GM18861 (cell line): ENCODE measurements at regions not wholly inside any gene's neighbourhood (a gene's known extent, or its start where the extent isn't known, plus 50 kb on each side); places are given as distances from the start of the nearest gene placed in this dataset.

Source experiments
- ATAC-seq: cut with Tn5 transposase; IDR thresholded peaks from one replicate; pipeline ENCODE4 v1.9.1; 2021; ENCODE audit not compliant: unreplicated experiment

- ATAC-seq = no peak
These were observed 172.7 kb upstream of the ADAMTS9 start for GRCh38 chr3:64860536-64860870.

GRCh38 chr3:64859625-64860535 lies 172.1 kb upstream of the ADAMTS9 start:
- no peak for ATAC-seq

- no peak for ATAC-seq
These were observed 169.2 kb upstream of the ADAMTS9 start for GRCh38 chr3:64856977-64857516.

GRCh38 chr3:64856106-64856505 lies 168.3 kb upstream of the ADAMTS9 start:
- no peak for ATAC-seq

- no peak for ATAC-seq
These were observed 165.7 kb upstream of the ADAMTS9 start for GRCh38 chr3:64853456-64853855.

GRCh38 chr3:64852738-64853137 lies 164.9 kb upstream of the ADAMTS9 start:
- ATAC-seq = no peak

GRCh38 chr3:64848822-64849221 lies 161.0 kb upstream of the ADAMTS9 start:
- no peak for ATAC-seq

GRCh38 chr3:64848127-64848800 lies 160.5 kb upstream of the ADAMTS9 start:
- ATAC-seq = no peak

- ATAC-seq = no peak
These were observed 156.8 kb upstream of the ADAMTS9 start for GRCh38 chr3:64844558-64844957.

GRCh38 chr3:64837986-64838735 lies 150.4 kb upstream of the ADAMTS9 start:
- ATAC-seq = no peak

GRCh38 chr3:64837126-64837738 lies 149.4 kb upstream of the ADAMTS9 start:
- ATAC-seq = no peak

- ATAC-seq = no peak
These were observed 148.3 kb upstream of the ADAMTS9 start for GRCh38 chr3:64836097-64836496.

GRCh38 chr3:64832098-64832497 lies 144.3 kb upstream of the ADAMTS9 start:
- ATAC-seq = no peak

- ATAC-seq = no peak
These were observed 142.9 kb upstream of the ADAMTS9 start for GRCh38 chr3:64830681-64831080.

- ATAC-seq = no peak
These were observed 141.5 kb upstream of the ADAMTS9 start for GRCh38 chr3:64829331-64829730.

- ATAC-seq = no peak
These were observed 140.5 kb upstream of the ADAMTS9 start for GRCh38 chr3:64828276-64828675.

- ATAC-seq = peak; percentile 63
These were observed 139.6 kb upstream of the ADAMTS9 start for GRCh38 chr3:64827431-64827830.

- ATAC-seq = no peak
These were observed 139.2 kb upstream of the ADAMTS9 start for GRCh38 chr3:64827019-64827418.

GRCh38 chr3:64825404-64826120 lies 137.8 kb upstream of the ADAMTS9 start:
- ATAC-seq = no peak

GRCh38 chr3:64824394-64824909 lies 136.7 kb upstream of the ADAMTS9 start:
- ATAC-seq = no peak
